Left lung (tissue), 4 donors: ENCODE measurements at regions not wholly inside any gene's neighbourhood (a gene's known extent, or its start where the extent isn't known, plus 50 kb on each side); places are given as distances from the start of the nearest gene placed in this dataset.

Experiments used
- ATAC-seq: fragments of 200-7000 bp; cut with Tn5 transposase; one replicate; pipeline ENCODE4 v1.9.1; 2020; ENCODE audit warnings: moderate library complexity
- DNase-seq, 4 donors: peaks; one replicate each; pipeline ENCODE4 v3.0.0-alpha.2; 2013 to 2020
- H3K27ac ChIP-seq, 2 donors: fragments of 200-600 bp; sonication (generic) in 1 of 2; one replicate each; pipeline versions ENCODE4 v1.5.0 to v1.8.0; 2020 to 2021
- H3K27me3 ChIP-seq, 2 donors: fragments of 200-600 bp; sonication (generic) in 1 of 2; one replicate each; pipeline versions ENCODE4 v1.5.0 to v1.8.0; 2020 to 2021
- H3K36me3 ChIP-seq, 2 donors: fragments of 200-600 bp; sonication (generic) in 1 of 2; one replicate each; pipeline versions ENCODE4 v1.5.0 to v1.8.0; 2020 to 2021
- H3K4me1 ChIP-seq, 2 donors: fragments of 200-600 bp; one replicate each; pipeline ENCODE4 v1.8.0; 2021
- H3K4me3 ChIP-seq, 2 donors: fragments of 200-600 bp; sonication (generic) in 1 of 2; one replicate each; pipeline versions ENCODE4 v1.5.0 to v1.8.0; 2020 to 2021; ENCODE audit warnings: mild to moderate bottlenecking in 1 of 2
- H3K9me3 ChIP-seq, 2 donors: fragments of 200-600 bp; sonication (generic) in 1 of 2; one replicate each; pipeline versions ENCODE4 v1.5.0 to v1.8.0; 2020 to 2021
- intact Hi-C, 2 donors: fragments of 100-400 bp; cut with DNase I; formaldehyde crosslinking; loops; one replicate each; pipeline versions ENCODE4 v1.11.2 to v1.14.2; 2022
- TF ChIP-seq, protein P1 (sequence below), 2 donors: fragments of 200-600 bp; sonication (generic) in 1 of 2; IDR thresholded peaks; one replicate each; pipeline versions ENCODE4 v1.5.0 to v1.8.0; 2021; ENCODE audit warnings: antibody characterized with exemption in 2 of 2
- donor health status: DM: no; HTN: yes; CAD: no.
- donor health status: DM: no; HTN: no; CAD: no.

- H3K9me3 ChIP-seq: no peaks in the 10 kb centered on the region
- no peaks in the 10 kb centered on the region for H3K4me1 ChIP-seq
- H3K36me3 ChIP-seq: no peaks in the 10 kb centered on the region
- no peak overlapping the region for H3K27ac ChIP-seq
- no peak overlapping the region for H3K4me3 ChIP-seq
- TF ChIP-seq, protein P1, sequence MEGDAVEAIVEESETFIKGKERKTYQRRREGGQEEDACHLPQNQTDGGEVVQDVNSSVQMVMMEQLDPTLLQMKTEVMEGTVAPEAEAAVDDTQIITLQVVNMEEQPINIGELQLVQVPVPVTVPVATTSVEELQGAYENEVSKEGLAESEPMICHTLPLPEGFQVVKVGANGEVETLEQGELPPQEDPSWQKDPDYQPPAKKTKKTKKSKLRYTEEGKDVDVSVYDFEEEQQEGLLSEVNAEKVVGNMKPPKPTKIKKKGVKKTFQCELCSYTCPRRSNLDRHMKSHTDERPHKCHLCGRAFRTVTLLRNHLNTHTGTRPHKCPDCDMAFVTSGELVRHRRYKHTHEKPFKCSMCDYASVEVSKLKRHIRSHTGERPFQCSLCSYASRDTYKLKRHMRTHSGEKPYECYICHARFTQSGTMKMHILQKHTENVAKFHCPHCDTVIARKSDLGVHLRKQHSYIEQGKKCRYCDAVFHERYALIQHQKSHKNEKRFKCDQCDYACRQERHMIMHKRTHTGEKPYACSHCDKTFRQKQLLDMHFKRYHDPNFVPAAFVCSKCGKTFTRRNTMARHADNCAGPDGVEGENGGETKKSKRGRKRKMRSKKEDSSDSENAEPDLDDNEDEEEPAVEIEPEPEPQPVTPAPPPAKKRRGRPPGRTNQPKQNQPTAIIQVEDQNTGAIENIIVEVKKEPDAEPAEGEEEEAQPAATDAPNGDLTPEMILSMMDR (IDR thresholded peaks at IDR 0.05): no peak
- ATAC-seq (peak; percentile 49), DNase-seq (peak in 2 of 4 donors; percentile 83 to 90)
- intact Hi-C loops: no loop called here
- H3K27me3 ChIP-seq: no peaks in the 10 kb centered on the region
Measured at GRCh38 chr3:105938101-105938500, 69.3 kb upstream of the CBLB start.

GRCh38 chr3:105938806-105939205 lies 70.0 kb upstream of the CBLB start:
- Histone ChIP-seq H3K27ac (no peak overlapping the region), H3K27me3 (no peaks in the 10 kb centered on the region), H3K36me3 (no peaks in the 10 kb centered on the region), H3K9me3 (no peaks in the 10 kb centered on the region), H3K4me1 (no peaks in the 10 kb centered on the region), H3K4me3 (no peak overlapping the region)
- TF ChIP-seq, protein P1 (IDR thresholded peaks at IDR 0.05): no peak
- ATAC-seq: no peak
- no peak for DNase-seq
- intact Hi-C loops: no loop called here

GRCh38 chr3:105944276-105944675 lies 75.5 kb upstream of the CBLB start:
- DNase-seq: no peak
- TF ChIP-seq, protein P1 (IDR thresholded peaks at IDR 0.05): no peak
- no peak for ATAC-seq
- H3K36me3 ChIP-seq: no peaks in the 10 kb centered on the region
- H3K4me1 ChIP-seq: no peaks in the 10 kb centered on the region
- no peak overlapping the region for H3K27ac ChIP-seq
- no peaks in the 10 kb centered on the region for H3K9me3 ChIP-seq
- H3K27me3 ChIP-seq: no peaks in the 10 kb centered on the region
- H3K4me3 ChIP-seq: no peak overlapping the region
- intact Hi-C loops: no loop called here

- intact Hi-C loops: no loop called here
- H3K9me3 ChIP-seq: no peaks in the 10 kb centered on the region
- no peak overlapping the region for H3K27ac ChIP-seq
- TF ChIP-seq, protein P1 (IDR thresholded peaks at IDR 0.05): no peak
- no peaks in the 10 kb centered on the region for H3K27me3 ChIP-seq
- no peak overlapping the region for H3K4me3 ChIP-seq
- DNase-seq: no peak
- no peaks in the 10 kb centered on the region for H3K36me3 ChIP-seq
- H3K4me1 ChIP-seq: no peaks in the 10 kb centered on the region
- no peak for ATAC-seq
Measured at GRCh38 chr3:105944721-105945120, 75.9 kb upstream of the CBLB start.

- TF ChIP-seq, protein P1 (IDR thresholded peaks at IDR 0.05): no peak
- Histone ChIP-seq H3K9me3 (no peaks in the 10 kb centered on the region), H3K4me3 (no peak overlapping the region), H3K27ac (no peak overlapping the region), H3K27me3 (no peaks in the 10 kb centered on the region), H3K36me3 (no peaks in the 10 kb centered on the region), H3K4me1 (no peaks in the 10 kb centered on the region)
- no peak for ATAC-seq
- DNase-seq: no peak
- intact Hi-C loops: no loop called here
Measured at GRCh38 chr3:105948101-105948500, 79.3 kb upstream of the CBLB start.
